ENCODE measurements at regions not wholly inside any gene's neighbourhood (a gene's known extent, or its start where the extent isn't known, plus 50 kb on each side); places are given as distances from the start of the nearest gene placed in this dataset.

DNA sequence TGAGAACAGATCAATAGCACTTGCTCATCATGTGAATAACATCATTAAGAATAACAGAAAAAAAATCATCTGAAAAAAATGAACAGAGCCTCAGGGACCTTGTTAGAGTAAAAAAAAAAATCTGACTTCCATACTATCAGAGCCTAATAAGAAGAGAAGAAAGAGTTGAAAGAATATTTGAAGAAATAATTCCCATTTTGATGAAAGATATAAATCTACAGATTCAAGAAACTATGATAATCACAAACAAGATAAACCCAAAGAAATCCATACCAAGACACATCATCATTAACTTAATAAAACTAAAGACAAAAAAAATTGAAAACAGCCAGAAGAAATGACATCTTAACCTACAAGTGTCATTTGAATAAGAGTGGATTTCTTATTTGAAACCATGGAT is 134.4 kb downstream of the BMS1 start:
- H3K4me3 ChIP-seq (ENCODE audit: low read length in 2 of 2) = no peak overlapping the region
- H3K36me3 ChIP-seq (ENCODE audit: control insufficient read depth in 2 of 2, insufficient read depth in 2 of 2, low read length in 2 of 2) = no peaks in the 10 kb centered on the region
- no peaks in the 10 kb centered on the region for H3K9me3 ChIP-seq (ENCODE audit: control insufficient read depth in 2 of 2, low read length in 2 of 2)
- H3K9ac ChIP-seq (ENCODE audit: low read depth in 1 of 2, low read length in 2 of 2) = no peak overlapping the region
- no peaks in the 10 kb centered on the region for H3K4me1 ChIP-seq (ENCODE audit: control insufficient read depth in 2 of 2, insufficient read depth in 2 of 2, low read length in 2 of 2)
- H3K27ac ChIP-seq (ENCODE audit: low read depth in 2 of 2, low read length in 2 of 2) = no peak overlapping the region
- no peaks in the 10 kb centered on the region for H3K27me3 ChIP-seq (ENCODE audit: control insufficient read depth in 2 of 2, insufficient read depth in 2 of 2, low read length in 2 of 2)

DNA sequence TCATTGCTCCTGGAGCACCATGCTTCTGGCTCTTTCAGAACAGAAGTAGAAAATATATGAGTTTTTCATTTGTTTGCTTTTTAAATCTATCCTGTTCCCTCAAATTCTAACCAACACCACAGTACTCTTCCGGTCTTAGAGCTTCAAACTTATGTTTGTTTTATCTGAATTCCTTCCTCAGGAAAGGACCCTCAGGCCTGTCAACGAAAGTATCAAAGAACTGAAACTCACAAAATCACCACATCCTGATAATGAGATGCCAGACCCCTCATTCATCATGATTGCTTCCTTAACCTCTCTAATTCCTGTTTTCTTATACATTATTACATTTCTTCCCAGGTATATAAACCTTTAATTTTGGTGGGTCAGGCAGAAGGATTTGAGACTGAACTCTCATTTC is 135.2 kb downstream of the BMS1 start:
- Histone ChIP-seq H3K27ac (ENCODE audit: low read depth in 2 of 2, low read length in 2 of 2) (no peak overlapping the region), H3K27me3 (ENCODE audit: control insufficient read depth in 2 of 2, insufficient read depth in 2 of 2, low read length in 2 of 2) (no peaks in the 10 kb centered on the region), H3K36me3 (ENCODE audit: control insufficient read depth in 2 of 2, insufficient read depth in 2 of 2, low read length in 2 of 2) (no peaks in the 10 kb centered on the region), H3K4me1 (ENCODE audit: control insufficient read depth in 2 of 2, insufficient read depth in 2 of 2, low read length in 2 of 2) (no peaks in the 10 kb centered on the region), H3K9ac (ENCODE audit: low read depth in 1 of 2, low read length in 2 of 2) (no peak overlapping the region), H3K9me3 (ENCODE audit: control insufficient read depth in 2 of 2, low read length in 2 of 2) (no peaks in the 10 kb centered on the region), H3K4me3 (ENCODE audit: low read length in 2 of 2) (no peak overlapping the region)

DNA sequence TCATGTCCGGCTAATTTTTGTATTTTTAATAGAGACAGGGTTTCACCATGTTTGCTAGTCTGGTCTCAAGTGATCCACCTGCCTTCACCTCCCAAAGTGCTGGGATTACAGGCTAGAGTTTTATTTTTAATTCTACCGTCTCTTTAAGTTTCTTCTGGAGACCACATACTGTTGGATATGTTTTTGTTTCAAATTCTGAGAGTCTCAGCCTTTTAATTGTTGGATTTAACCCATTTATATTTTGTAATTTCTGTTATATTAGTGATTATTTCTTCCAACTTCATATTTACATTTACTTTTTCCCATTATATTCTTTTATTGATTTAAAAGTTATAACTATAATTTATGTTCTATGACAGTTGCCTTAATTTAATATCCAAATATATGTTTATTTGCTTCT is 139.4 kb downstream of the BMS1 start:
- no peaks in the 10 kb centered on the region for H3K27me3 ChIP-seq (ENCODE audit: control insufficient read depth in 2 of 2, insufficient read depth in 2 of 2, low read length in 2 of 2)
- no peak overlapping the region for H3K9ac ChIP-seq (ENCODE audit: low read depth in 1 of 2, low read length in 2 of 2)
- no peaks in the 10 kb centered on the region for H3K36me3 ChIP-seq (ENCODE audit: control insufficient read depth in 2 of 2, insufficient read depth in 2 of 2, low read length in 2 of 2)
- H3K4me1 ChIP-seq (ENCODE audit: control insufficient read depth in 2 of 2, insufficient read depth in 2 of 2, low read length in 2 of 2) = no peaks in the 10 kb centered on the region
- H3K27ac ChIP-seq (ENCODE audit: low read depth in 2 of 2, low read length in 2 of 2) = no peak overlapping the region
- no peak overlapping the region for H3K4me3 ChIP-seq (ENCODE audit: low read length in 2 of 2)
- H3K9me3 ChIP-seq (ENCODE audit: control insufficient read depth in 2 of 2, low read length in 2 of 2) = no peaks in the 10 kb centered on the region

DNA sequence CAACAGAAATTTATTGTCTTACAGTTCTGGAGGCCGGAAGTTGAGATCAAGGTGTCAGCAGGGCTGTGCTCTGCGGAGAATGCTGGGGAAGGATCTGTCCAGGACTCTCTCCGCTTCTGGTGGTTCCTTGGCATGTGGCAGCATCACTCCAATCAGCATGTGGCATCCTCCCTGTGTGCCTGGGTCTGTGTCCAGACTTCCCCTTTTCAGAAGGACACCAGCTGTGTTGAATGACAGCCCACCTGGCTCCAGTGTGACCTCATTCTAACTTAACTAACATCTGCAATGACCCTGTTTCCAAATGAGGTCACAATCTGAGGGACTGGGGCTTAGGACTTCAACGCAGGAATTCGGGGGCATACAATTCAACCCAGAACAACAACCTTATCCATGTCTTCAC is 141.9 kb downstream of the BMS1 start:
- Histone ChIP-seq H3K9me3 (ENCODE audit: control insufficient read depth in 2 of 2, low read length in 2 of 2) (no peaks in the 10 kb centered on the region), H3K36me3 (ENCODE audit: control insufficient read depth in 2 of 2, insufficient read depth in 2 of 2, low read length in 2 of 2) (no peaks in the 10 kb centered on the region), H3K9ac (ENCODE audit: low read depth in 1 of 2, low read length in 2 of 2) (no peak overlapping the region), H3K4me3 (ENCODE audit: low read length in 2 of 2) (no peak overlapping the region), H3K27me3 (ENCODE audit: control insufficient read depth in 2 of 2, insufficient read depth in 2 of 2, low read length in 2 of 2) (no peaks in the 10 kb centered on the region), H3K27ac (ENCODE audit: low read depth in 2 of 2, low read length in 2 of 2) (no peak overlapping the region), H3K4me1 (ENCODE audit: control insufficient read depth in 2 of 2, insufficient read depth in 2 of 2, low read length in 2 of 2) (no peaks in the 10 kb centered on the region)

DNA sequence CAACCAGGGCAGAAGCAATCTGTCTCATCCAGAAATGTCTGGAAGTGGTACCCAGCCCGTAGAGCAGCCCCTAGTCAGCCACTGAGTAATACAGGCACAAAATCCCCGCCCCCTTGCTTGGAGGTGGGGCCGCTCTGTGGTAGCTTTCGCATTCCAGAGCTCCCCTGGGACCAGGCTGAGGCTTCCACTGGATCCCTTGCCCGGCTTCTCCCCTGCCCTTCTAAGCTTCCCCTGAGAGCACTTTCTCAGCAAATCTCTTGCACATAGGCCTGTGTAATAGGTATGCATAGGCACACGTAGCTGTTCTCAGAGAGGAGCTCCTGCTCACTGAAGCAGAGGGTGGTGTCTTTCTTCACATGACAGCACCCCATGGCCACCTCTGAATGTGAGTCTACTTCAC is 144.2 kb downstream of the BMS1 start:
- peaks cover 0 to 3% of the 10 kb centered on the region in 2 donors for H3K27me3 ChIP-seq (ENCODE audit: control insufficient read depth in 2 of 2, insufficient read depth in 2 of 2, low read length in 2 of 2)
- H3K4me1 ChIP-seq (ENCODE audit: control insufficient read depth in 2 of 2, insufficient read depth in 2 of 2, low read length in 2 of 2) = no peaks in the 10 kb centered on the region
- no peaks in the 10 kb centered on the region for H3K36me3 ChIP-seq (ENCODE audit: control insufficient read depth in 2 of 2, insufficient read depth in 2 of 2, low read length in 2 of 2)
- H3K27ac ChIP-seq (ENCODE audit: low read depth in 2 of 2, low read length in 2 of 2) = no peak overlapping the region
- no peak overlapping the region for H3K9ac ChIP-seq (ENCODE audit: low read depth in 1 of 2, low read length in 2 of 2)
- no peak overlapping the region for H3K4me3 ChIP-seq (ENCODE audit: low read length in 2 of 2)
- no peaks in the 10 kb centered on the region for H3K9me3 ChIP-seq (ENCODE audit: control insufficient read depth in 2 of 2, low read length in 2 of 2)

DNA sequence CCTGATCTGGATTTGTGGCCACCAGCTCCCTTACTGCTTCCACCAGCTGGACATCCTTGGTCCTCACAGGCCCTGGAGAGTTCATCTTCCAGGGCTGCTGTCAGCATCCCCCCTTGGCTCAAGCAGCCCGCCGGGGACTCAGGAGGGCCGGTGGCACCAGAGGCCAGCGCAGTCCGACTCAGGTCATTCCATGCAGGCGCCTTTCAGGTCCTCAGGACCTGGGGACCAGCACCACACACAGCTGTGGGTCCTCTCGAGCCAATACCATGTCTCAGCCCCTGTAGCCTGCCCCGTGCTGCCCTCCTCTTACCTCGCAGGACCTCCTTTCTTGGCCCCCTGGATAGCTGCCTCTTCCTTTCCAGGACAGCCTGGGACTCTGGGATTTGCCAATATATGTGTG is 145.5 kb downstream of the BMS1 start:
- H3K27me3 ChIP-seq (ENCODE audit: control insufficient read depth in 2 of 2, insufficient read depth in 2 of 2, low read length in 2 of 2) = peaks cover 0 to 5% of the 10 kb centered on the region in 2 donors

DNA sequence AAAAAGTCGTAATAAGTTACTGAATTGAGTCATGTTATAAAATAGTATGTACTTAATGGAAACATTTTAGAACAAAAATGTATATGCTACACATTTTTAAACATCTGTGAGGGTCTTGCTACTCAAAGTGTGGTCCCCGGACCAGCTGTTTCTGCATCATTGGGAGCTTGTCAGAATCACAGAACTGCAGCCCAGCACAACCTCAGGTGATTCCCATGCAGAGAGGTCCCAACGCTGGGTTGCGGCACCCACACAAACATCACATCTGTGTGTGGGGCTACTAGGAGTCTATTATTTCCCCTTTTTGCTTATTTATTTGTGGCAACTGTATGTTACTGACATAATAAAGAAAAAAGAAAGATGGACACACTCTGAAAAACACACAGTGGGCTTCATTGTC is 146.6 kb downstream of the BMS1 start:
- H3K9me3 ChIP-seq (ENCODE audit: control insufficient read depth in 2 of 2, low read length in 2 of 2) = no peaks in the 10 kb centered on the region
- H3K4me1 ChIP-seq (ENCODE audit: control insufficient read depth in 2 of 2, insufficient read depth in 2 of 2, low read length in 2 of 2) = peaks cover 6 to 7% of the 10 kb centered on the region in 2 donors
- H3K36me3 ChIP-seq (ENCODE audit: control insufficient read depth in 2 of 2, insufficient read depth in 2 of 2, low read length in 2 of 2) = no peaks in the 10 kb centered on the region
- no peak overlapping the region for H3K27ac ChIP-seq (ENCODE audit: low read depth in 2 of 2, low read length in 2 of 2)
- peaks cover 1 to 13% of the 10 kb centered on the region in 2 donors for H3K27me3 ChIP-seq (ENCODE audit: control insufficient read depth in 2 of 2, insufficient read depth in 2 of 2, low read length in 2 of 2)
- H3K4me3 ChIP-seq (ENCODE audit: low read length in 2 of 2) = no peak overlapping the region
- H3K9ac ChIP-seq (ENCODE audit: low read depth in 1 of 2, low read length in 2 of 2) = no peak overlapping the region

More for the DNA sequence above, 145.5 kb downstream of the BMS1 start:
- Histone ChIP-seq H3K4me3 (ENCODE audit: low read length in 2 of 2) (no peak overlapping the region), H3K9me3 (ENCODE audit: control insufficient read depth in 2 of 2, low read length in 2 of 2) (no peaks in the 10 kb centered on the region), H3K36me3 (ENCODE audit: control insufficient read depth in 2 of 2, insufficient read depth in 2 of 2, low read length in 2 of 2) (no peaks in the 10 kb centered on the region), H3K4me1 (ENCODE audit: control insufficient read depth in 2 of 2, insufficient read depth in 2 of 2, low read length in 2 of 2) (peaks cover 2 to 3% of the 10 kb centered on the region in 2 donors), H3K27ac (ENCODE audit: low read depth in 2 of 2, low read length in 2 of 2) (no peak overlapping the region), H3K9ac (ENCODE audit: low read depth in 1 of 2, low read length in 2 of 2) (no peak overlapping the region)

DNA sequence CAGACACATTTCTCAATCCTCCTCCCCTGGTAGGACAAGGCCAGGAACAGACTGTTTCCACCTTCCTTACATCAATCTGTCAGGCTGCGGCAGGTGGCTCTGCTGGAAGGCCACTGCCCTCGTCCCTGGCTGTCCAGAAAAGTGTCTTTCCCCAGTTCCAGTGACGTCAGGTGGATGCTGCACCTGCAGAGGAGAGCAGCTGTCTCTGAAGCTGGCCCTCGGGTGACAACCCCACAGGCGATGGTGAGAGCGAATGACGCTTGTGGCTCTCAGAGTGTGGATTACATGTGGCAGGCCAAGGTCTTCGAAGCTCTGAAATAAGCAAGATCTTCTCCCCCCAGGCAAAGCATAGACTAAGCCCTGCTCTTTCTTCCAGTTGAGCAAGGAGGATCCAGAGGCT is 146.9 kb upstream of the RET start:
- H3K4me1 ChIP-seq (ENCODE audit: control insufficient read depth in 2 of 2, insufficient read depth in 2 of 2, low read length in 2 of 2) = peaks cover 6 to 7% of the 10 kb centered on the region in 2 donors
- H3K9ac ChIP-seq (ENCODE audit: low read depth in 1 of 2, low read length in 2 of 2) = no peak overlapping the region
- no peak overlapping the region for H3K4me3 ChIP-seq (ENCODE audit: low read length in 2 of 2)
- no peaks in the 10 kb centered on the region for H3K36me3 ChIP-seq (ENCODE audit: control insufficient read depth in 2 of 2, insufficient read depth in 2 of 2, low read length in 2 of 2)
- no peaks in the 10 kb centered on the region for H3K9me3 ChIP-seq (ENCODE audit: control insufficient read depth in 2 of 2, low read length in 2 of 2)
- no peak overlapping the region for H3K27ac ChIP-seq (ENCODE audit: low read depth in 2 of 2, low read length in 2 of 2)
- peaks cover 1 to 13% of the 10 kb centered on the region in 2 donors for H3K27me3 ChIP-seq (ENCODE audit: control insufficient read depth in 2 of 2, insufficient read depth in 2 of 2, low read length in 2 of 2)

DNA sequence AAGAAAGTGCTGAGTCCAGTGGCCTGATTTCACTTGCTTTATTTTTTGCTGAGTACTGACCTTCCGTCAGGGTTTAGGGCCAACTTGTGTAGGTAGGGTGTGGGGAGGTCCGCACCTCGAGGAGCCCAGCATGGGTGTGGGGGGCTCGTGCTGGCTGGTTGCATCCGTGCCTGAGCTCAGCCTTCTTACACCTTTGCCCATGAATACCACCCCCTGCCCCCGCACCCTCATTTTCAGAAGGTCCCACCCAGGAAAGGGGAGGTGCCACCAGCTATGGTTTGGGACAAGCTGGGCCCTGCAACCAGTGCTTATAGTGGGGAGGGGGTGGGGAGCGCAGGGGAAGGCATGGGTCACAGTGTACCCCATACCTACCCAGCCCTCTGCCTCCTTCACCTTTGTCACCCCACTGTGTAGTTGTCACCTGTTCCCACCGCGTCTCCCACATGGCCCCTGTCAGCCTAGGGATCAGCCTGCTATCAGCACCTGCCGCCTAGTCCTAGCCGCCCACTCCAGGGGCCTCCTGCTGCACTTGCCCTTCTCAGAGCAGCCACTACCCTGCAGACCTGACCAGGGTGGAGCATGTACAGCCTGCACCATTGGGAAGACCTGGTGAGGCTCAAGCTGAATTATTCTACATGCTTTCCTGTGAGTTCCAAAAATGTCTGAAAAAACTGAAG is 146.2 kb upstream of the RET start:
- Histone ChIP-seq H3K27me3 (ENCODE audit: control insufficient read depth in 2 of 2, insufficient read depth in 2 of 2, low read length in 2 of 2) (peaks cover 1 to 13% of the 10 kb centered on the region in 2 donors), H3K36me3 (ENCODE audit: control insufficient read depth in 2 of 2, insufficient read depth in 2 of 2, low read length in 2 of 2) (no peaks in the 10 kb centered on the region), H3K4me3 (ENCODE audit: low read length in 2 of 2) (no peak overlapping the region), H3K4me1 (ENCODE audit: control insufficient read depth in 2 of 2, insufficient read depth in 2 of 2, low read length in 2 of 2) (peaks cover 6 to 7% of the 10 kb centered on the region in 2 donors), H3K27ac (ENCODE audit: low read depth in 2 of 2, low read length in 2 of 2) (no peak overlapping the region), H3K9ac (ENCODE audit: low read depth in 1 of 2, low read length in 2 of 2) (no peak overlapping the region), H3K9me3 (ENCODE audit: control insufficient read depth in 2 of 2, low read length in 2 of 2) (no peaks in the 10 kb centered on the region)

DNA sequence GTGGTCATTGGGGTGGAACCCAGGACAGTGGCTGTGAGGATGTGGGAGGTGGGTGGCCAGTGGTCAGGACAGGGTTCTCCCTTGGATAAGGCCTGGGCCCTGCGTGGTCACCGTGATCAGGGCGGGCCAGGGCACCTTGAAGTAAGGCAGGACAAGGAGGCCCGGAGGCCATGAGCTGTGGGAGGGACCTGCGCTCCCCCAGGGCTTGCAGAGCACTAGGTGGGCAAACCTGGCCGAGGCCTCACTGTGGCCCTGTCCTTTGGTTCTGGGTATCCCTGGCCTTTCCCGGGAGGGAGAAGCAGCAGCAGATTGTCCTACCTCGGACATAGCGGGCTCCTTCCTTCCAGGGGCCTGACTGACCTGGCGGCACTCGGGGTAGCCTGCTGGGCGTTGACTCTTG is 144.8 kb upstream of the RET start:
- Histone ChIP-seq H3K27me3 (ENCODE audit: control insufficient read depth in 2 of 2, insufficient read depth in 2 of 2, low read length in 2 of 2) (peaks cover 1 to 13% of the 10 kb centered on the region in 2 donors), H3K4me1 (ENCODE audit: control insufficient read depth in 2 of 2, insufficient read depth in 2 of 2, low read length in 2 of 2) (peaks cover 6 to 7% of the 10 kb centered on the region in 2 donors), H3K36me3 (ENCODE audit: control insufficient read depth in 2 of 2, insufficient read depth in 2 of 2, low read length in 2 of 2) (no peaks in the 10 kb centered on the region), H3K4me3 (ENCODE audit: low read length in 2 of 2) (no peak overlapping the region), H3K27ac (ENCODE audit: low read depth in 2 of 2, low read length in 2 of 2) (no peak overlapping the region), H3K9ac (ENCODE audit: low read depth in 1 of 2, low read length in 2 of 2) (no peak overlapping the region), H3K9me3 (ENCODE audit: control insufficient read depth in 2 of 2, low read length in 2 of 2) (no peaks in the 10 kb centered on the region)
